GM12875 (cell line): ENCODE measurements at regions not wholly inside any gene's neighbourhood (a gene's known extent, or its start where the extent isn't known, plus 50 kb on each side); places are given as distances from the start of the nearest gene placed in this dataset.

Source experiments
- H3K4me3 ChIP-seq: one replicate; pipeline ENCODE4 v1.5.1; 2011; ENCODE audit warnings: low read depth, low read length, control low read depth
- TF ChIP-seq, protein P1 (sequence below): IDR thresholded peaks from 2 replicates; pipeline ENCODE4 v1.5.1; 2011; ENCODE audit warnings: low read depth, mild to moderate bottlenecking, control low read depth, inconsistent platforms, low read length, moderate library complexity, borderline replicate concordance; ENCODE audit not compliant: insufficient read depth

- no peak overlapping the region for H3K4me3 ChIP-seq
- TF ChIP-seq, protein P1, sequence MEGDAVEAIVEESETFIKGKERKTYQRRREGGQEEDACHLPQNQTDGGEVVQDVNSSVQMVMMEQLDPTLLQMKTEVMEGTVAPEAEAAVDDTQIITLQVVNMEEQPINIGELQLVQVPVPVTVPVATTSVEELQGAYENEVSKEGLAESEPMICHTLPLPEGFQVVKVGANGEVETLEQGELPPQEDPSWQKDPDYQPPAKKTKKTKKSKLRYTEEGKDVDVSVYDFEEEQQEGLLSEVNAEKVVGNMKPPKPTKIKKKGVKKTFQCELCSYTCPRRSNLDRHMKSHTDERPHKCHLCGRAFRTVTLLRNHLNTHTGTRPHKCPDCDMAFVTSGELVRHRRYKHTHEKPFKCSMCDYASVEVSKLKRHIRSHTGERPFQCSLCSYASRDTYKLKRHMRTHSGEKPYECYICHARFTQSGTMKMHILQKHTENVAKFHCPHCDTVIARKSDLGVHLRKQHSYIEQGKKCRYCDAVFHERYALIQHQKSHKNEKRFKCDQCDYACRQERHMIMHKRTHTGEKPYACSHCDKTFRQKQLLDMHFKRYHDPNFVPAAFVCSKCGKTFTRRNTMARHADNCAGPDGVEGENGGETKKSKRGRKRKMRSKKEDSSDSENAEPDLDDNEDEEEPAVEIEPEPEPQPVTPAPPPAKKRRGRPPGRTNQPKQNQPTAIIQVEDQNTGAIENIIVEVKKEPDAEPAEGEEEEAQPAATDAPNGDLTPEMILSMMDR: no peak
Observed at GRCh38 chr11:119816660-119817059, 87.7 kb upstream of the NECTIN1 start.

- TF ChIP-seq, protein P1: no peak
- no peak overlapping the region for H3K4me3 ChIP-seq
Observed at GRCh38 chr11:119814766-119815165, 85.8 kb upstream of the NECTIN1 start.

GRCh38 chr11:119810478-119811232 lies 81.7 kb upstream of the NECTIN1 start:
- TF ChIP-seq, protein P1: no peak

DNA sequence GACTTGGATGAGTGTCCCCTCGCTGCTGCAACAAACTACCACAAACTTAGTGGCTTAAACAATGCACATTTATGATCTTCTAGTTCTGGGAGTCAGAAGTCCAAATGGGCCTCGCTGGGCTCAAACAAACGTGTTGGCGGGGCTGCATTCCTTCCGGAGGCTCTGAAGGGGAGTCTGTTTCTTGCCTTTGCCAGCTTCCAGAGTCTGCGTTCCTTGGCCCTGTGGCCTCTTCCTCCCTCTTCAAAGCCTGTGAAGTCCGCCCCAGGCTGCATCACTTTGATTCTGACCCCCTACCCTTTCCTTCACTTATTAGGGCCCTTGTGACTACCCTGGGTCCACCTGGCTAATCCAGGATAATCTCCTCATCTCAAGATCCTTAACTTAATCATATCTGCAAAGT lies 80.3 kb upstream of the NECTIN1 start:
- no peak overlapping the region for H3K4me3 ChIP-seq
- TF ChIP-seq, protein P1: no peak

More at GRCh38 chr11:119810478-119811232, 81.7 kb upstream of the NECTIN1 start:
- H3K4me3 ChIP-seq: no peak overlapping the region

DNA sequence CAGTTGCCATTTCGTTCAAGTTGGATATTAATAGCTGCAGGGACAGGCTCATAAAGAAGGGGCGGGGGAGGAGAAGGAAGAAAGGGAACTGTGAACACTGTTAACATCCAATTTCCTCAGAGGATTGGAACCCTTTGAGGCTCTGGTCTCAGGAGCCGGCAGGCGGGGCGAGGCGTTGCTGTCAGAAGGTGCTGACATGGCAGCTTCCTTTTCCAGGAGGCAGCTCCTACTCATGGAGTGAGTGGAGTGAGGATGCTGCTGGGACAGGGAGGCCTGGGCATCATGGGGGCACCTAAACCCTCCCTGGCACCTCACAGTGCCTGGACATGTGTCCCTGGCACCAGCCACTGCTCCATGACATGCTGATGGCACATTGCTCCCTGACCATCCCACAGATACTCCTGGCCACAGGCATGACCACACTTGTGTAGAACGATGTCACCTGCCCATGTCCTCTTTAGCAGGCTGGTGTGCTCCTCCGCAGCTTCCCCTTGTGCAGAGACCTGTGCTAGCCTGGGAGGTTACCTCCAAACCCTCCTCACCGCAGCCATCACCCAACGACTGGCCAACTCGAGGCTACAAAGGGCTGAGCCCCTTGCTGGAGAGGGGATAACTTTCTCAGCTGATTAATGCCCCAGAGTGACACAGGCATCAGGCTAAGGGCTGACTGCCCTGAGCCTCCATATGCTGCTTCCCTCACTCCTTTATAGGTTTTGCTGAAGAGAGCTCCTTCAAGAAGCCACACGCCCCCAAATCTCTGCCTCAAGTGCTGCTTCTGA lies 79.6 kb upstream of the NECTIN1 start:
- H3K4me3 ChIP-seq: no peak overlapping the region
- TF ChIP-seq, protein P1: no peak

- TF ChIP-seq, protein P1: no peak
- H3K4me3 ChIP-seq: no peak overlapping the region
Observed at GRCh38 chr11:119807841-119808240, 78.8 kb upstream of the NECTIN1 start.

- TF ChIP-seq, protein P1: no peak
- H3K4me3 ChIP-seq: no peak overlapping the region
Observed at GRCh38 chr11:119807402-119807801, 78.4 kb upstream of the NECTIN1 start.
